GM19023 (cell line): ENCODE measurements at regions not wholly inside any gene's neighbourhood (a gene's known extent, or its start where the extent isn't known, plus 50 kb on each side); places are given as distances from the start of the nearest gene placed in this dataset.
"Not testable (repeated sequence)": the region's sequence is repeated elsewhere in the genome, so short reads cannot be mapped to it uniquely, and the experiment has no call there.

ENCODE experiments used
- ATAC-seq: cut with Tn5 transposase; IDR thresholded peaks from one replicate; pipeline ENCODE4 v1.9.1; 2021; ENCODE audit warnings: mild to moderate bottlenecking, moderate library complexity; ENCODE audit not compliant: unreplicated experiment

DNA sequence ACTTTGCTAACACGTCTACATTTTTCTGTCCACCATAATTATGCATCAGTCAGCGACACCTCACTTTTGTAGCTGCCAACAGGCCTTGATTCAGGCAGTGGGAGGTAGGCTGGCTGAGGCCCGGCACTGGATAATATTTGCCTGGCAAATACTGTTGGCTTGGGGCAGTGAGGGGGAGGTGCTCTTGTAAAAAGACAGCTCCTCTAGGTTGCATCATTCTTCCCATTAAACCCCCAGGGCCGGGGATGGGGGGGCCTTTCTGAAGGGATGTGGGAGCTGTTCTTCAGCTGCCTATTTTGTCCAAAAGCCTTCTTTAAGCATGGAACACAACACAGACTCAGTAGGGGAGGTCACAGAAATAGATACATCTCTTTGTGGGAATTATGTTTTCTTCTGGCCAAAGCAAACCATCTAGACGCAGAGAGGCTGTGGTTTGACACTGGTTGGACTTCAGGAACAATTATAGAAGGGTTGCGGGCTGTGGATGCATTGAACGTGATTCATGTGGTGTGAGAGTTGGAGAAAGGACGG is 338.3 kb upstream of the NT5E start:
- no peak for ATAC-seq

DNA sequence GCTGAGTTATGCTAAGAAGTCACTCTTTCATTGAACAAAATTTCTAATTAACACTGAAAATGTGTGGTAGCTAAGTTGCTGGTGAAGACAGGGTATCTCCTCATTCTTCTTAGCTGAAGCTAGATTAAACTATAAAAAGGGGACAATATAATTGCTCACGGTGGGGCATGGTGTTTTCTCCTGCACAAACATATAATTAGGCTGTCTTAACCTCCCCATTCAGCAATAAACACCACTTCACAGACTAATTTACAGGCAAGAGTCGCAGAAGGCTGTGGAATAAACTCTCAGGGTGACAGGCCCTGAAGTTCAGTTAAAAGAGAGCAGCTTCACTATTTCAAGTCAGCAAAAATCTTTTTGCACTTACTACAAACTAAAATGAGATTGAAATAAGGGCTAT is 338.9 kb upstream of the NT5E start:
- no peak for ATAC-seq

DNA sequence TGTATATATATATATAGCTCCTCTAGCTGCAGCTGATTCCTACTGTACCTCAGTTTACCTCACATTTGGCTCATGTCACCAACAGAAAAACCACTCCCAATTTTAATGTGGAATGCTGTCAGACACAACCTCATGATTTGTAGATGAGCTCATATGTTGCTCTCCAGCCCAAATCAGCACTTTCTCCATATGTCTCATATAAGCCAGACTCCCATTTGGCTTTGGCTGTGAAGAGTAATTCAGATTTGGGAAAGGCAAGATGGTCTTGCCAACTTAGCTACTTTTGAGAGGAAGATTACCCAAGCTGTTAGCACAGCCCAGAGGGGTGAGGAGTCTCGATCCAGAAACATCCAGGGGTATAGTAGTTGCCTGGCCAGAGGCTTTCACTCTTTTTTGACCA is 342.2 kb upstream of the NT5E start:
- no peak for ATAC-seq

DNA sequence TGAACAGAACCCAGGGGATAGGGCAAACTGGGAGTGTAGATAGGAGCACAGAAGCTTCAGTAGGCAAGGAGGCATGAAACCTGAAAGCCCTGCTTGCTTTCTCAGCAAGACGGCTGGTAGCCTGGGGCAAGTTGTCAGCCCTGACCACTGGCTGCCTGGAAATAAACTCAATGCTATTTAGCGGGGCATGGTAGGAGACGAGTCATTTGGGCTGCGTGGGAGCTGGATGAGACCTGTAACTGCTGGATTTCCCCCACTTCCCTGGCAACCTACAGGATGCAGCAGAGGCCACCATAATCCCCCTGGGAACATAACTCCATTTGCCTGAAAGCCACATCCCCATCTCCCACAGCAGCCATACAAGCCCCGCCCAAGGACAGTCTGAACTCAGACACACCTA is 332.6 kb upstream of the TBX18 start:
- no peak for ATAC-seq

DNA sequence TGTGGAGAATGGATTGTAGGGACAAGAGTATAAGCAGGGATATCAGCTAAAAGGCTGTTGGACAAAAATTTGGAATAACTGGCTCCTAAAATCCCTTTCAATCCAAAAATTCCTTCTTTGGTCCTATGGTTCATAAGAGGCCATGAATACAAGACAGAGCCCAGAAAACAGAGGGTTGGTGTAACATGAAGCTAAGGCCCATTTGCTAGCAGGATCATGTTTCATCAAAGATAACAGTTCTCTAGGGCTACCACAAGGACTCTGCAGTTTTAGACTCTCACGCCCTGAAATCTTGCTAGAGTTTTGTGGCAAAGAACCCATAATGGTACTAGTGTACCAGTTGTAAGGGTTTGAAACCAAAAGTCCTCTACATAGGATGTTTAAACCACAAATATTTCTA is 327.8 kb upstream of the TBX18 start:
- ATAC-seq, result no peak

DNA sequence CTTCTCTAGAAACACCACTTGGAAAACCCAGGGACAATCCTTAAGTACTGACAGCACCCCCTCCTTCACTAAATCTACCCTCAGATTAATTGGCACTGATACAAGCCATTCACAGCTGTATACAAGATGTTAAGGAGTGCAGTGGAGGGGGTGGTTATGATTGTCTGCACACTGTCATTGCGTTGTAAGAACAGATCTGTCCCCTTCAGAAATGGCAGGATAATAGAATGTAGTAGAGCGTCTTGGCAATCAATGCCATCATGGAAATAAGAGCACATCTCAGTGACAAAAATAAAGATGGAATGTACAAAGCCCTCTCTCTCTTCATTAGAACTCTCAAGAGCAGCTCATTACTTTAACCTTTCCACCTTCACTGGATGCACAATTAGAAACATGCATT is 324.9 kb upstream of the TBX18 start:
- ATAC-seq, result no peak

DNA sequence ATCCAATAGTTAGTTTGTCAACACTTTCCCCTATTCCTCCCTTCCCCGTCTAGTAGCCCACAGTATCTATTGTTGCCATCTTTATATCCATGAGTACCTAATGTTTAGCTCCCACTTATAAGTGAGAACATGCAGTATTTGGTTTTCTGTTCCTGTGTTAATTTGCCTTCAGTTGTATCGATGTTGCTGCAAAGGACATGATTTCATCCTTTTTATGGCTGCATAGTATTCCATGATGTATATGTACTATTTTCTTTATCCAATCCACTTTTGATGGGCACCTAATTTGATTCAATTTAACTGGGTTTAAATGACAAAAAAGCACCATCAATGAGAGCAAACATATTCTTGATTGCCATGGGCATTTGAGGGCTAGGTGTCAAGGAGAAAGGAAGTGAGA is 321.5 kb upstream of the TBX18 start:
- ATAC-seq, result no peak

DNA sequence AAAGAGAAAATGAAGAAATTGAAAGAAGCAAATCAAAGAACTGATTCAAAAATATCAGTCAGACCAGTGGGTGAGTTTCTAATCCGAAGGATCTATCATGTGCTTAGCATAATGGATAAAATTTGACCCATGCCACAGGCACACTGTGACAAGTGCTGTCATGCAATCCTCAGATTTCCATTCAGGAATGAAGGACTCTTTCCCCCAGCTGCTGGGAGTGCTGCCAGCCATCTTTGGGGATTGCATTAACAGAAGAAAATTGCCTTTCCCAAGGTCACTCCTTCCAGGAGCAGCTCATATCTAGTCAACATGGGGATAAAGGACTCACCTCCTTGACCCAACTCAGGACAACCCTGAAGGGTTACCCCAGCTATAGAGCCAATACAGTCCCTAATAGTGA is 316.7 kb upstream of the TBX18 start:
- ATAC-seq, result no peak

DNA sequence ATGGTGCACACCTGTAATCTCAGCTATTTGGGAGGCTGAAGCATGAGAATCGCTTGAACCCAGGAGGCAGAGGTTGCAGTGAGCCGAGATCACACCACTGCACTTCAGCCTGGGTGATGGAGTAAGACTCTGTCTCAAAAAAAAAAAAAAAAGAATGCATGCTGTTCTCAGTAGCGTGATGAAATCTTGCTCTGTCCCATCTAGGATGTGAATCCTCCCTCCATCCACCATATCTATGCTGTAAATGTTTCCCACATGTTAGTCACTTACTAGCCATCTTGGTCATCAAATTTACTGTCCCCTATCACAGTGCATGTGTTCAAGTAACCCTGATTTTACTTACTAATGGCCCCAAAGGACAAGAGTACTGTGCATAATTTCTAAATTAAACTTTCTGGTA is 315.4 kb upstream of the TBX18 start:
- ATAC-seq, result no peak

DNA sequence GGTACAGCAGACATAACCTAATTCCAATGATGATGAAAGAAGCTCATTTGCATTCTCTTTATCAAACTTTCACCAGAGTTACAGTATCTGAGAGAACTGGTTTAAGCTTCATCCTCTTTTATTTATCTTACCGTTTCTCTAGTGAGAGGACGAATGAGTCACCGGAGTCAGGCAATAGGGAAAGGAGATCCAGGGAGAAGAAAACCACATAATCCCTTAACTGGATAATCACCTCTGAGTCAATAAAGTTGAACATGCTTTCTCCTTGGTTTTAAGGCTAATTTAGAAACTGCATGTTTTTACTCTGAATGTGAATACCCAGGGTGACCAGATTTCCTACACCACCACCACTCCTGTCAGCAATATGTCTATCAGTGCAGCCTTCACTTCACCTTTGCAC is 313.7 kb upstream of the TBX18 start:
- ATAC-seq, result no peak

DNA sequence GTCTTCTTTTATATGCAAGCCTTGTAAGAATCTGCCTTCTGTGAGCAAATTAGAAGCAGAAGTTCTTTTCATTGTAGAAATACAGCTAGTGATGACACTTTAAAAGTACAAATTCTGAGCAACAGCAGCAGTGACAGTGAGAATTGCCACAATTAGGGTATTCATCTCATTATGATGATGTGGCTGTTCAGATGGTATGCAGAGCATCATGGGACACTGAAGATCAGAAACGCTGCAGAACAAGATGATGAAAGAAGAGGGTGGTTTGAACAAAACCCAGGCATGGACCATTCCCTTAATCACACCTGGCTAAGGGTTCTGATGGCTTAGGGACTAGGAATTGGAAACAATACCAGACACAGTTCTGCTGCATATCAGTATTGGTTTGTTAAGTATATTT is 312.7 kb upstream of the TBX18 start:
- no peak for ATAC-seq

DNA sequence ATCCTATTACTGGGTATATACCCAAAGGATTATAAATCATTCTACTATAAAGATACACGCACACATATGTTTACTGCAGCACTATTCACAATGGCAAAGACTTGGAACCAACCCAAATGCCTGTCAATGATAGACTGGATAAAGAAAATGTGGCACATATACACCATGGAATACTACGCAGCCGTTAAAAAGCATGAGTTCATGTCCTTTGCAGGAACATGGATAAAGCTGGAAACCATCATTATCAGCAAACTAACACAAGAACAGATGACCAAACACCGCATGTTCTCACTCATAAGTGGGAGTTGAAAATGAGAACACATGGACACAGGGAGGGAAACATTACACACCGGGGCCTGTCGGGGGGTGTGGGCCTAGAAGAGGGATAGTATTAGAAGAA is 307.4 kb upstream of the TBX18 start:
- not testable (repeated sequence) for ATAC-seq

DNA sequence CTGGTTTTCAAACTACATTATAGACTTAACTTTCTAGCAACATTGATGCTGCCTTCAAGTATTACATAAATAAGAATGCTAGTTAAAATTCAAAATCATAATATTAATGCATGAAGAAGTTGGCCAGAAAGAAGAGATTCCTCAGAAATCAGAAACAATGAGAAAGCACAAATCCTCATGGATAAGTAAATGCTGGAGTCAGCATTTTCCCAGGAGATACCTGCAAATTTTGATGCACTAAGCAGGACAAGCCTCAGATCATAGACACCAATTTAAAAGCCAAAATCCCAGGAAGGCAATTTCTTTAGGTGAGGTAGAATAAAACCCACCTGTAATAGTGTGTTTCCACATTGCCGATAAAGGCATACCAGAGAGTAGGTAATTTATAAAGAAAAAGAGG is 305.2 kb upstream of the TBX18 start:
- ATAC-seq, result no peak

DNA sequence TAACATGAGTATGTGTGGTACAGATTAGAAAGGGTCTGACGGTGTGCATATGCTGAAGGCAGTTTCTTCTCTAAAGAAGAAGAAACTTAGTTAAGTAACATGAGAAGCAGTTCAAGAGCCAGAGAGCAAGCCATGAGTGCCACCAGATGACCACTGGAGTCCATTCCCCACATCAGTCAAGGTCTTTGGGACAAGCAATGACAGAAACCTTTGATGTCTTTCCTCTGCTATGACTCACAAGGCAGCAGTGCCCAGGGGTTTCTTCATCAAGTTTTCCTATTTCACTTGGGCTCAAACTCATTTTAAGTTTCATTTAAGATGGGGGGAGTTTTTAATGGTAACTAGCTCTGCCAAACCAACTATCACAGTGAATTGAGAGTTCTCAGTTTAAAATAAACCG is 303.8 kb upstream of the TBX18 start:
- ATAC-seq, result no peak

DNA sequence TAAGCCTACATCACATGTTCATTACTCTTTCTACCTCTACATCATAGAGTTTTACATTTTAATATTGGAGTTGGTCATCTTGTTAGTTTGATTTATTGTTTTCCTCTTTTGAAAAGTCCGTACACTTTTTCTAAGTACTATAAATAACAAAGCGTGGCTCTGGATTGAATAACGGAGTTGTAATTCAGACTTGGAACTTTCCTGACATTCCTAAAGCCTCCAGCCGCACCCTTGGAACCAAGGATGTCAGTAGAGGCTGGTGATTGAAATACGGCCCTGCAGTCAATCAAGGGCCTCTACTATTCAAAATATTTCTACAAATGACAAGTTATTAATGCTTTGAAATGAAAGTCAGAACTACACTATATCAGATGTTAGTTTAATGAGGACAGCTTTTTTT is 301.9 kb upstream of the TBX18 start:
- ATAC-seq, result no peak

DNA sequence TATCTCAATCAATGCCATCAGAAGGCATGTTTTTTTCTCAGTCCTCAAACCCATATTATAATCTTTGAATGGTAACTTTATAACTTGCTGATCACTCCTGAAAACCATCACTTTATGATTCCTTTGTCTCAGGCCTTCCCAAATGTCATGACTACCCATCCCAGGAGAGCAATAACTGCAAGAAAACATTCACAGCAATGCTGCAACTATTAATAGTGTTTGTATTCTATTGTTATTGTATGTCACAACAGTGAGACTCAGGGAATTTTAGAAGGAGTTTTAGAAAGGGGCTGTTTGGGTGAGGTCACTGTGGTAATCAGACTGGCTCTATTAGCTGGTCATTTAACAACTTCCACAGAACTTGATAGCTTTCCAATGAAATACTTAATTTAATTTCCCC is 301.4 kb upstream of the TBX18 start:
- ATAC-seq, result no peak

DNA sequence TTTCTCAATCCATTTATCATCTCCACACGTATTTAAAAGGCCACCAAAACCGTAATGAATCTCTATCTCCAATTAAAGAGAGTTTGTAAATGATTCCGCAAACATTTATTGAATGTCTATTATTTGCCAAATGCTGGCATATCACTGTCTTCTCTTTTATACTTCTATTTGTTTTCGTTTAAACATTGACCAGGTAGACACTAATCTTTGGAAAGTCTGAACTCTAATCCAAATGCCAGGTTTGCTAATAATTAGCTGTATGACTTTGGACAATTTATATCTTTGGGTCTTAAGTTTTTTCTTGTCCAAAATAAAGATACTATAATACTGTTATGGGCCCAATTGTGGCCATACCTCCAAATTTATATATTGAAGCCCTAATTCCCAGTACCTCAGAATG is 299.2 kb upstream of the TBX18 start:
- no peak for ATAC-seq

DNA sequence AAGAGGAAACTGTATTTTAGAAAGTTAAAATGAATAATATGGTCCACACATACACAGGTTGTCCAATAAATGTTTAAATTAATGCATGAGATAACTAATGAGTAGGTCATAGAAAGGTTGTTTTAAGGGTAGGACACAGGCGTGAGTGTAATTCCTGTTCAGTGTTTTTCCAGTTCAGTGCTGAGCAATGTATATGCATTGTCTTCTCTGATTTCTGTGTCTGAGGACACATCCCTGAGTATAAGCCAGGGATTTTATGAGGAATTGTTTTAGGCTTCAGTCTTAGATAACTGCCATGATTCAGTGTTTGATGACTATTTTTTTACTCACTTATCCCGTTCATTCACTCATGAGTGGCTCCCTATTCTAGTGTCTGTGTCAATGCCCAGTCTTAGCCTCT is 298.5 kb upstream of the TBX18 start:
- ATAC-seq, result no peak

DNA sequence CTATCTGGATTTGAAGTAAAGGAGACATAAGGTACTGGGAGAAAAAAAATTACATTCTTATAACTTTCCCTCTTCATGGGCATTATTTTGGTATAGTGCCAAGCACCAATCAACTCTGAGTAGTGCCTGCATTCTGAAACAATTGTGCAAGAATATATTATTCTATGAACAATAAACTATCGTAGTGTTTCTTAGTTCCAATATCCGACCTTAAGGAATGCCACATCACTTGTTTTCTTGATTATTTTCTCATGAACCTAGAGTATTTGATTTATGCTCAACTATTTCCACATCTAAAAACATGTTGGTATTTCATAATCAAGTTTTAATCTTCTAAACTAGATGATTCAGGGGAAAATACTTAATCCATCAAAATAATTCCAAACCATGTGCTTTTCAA is 294.4 kb upstream of the TBX18 start:
- ATAC-seq, result no peak

DNA sequence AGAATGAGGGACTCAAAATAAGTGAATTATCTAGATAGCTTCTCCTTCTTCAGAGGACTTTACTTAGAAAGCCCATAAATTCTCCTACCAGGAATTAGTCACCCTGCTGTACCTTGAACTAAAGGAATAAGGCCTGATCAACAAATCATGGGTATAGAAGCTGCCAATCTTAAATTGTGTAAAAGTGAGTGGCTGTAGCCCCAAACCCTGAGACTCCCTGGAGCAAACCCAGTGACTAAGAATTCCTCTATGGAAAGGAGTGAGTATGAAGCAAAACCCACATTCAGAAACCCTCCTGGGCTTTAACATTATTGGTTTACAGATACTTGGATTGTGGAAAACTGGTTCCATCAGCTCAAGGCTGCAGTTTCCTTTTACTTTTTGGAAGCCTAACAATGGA is 285.8 kb upstream of the TBX18 start:
- ATAC-seq, result no peak

DNA sequence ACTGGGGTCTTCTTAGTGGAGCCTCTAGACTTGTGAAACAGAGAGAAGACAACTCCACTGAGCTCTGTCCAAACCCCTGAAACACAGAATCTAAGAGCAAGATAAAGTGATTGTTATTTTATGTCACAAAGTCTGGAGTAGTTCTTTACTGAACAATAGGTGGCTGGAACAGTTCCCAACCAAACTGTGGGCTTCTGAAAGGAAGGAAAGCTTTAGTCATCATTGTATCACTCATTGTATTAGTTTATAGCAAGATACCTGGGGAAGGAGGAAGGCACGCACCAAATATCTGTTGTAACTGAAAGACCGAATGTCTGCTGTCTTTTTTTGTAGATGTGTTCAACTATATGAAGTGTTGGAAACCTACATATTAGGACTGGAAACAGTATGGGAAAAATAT is 284.9 kb upstream of the TBX18 start:
- no peak for ATAC-seq

DNA sequence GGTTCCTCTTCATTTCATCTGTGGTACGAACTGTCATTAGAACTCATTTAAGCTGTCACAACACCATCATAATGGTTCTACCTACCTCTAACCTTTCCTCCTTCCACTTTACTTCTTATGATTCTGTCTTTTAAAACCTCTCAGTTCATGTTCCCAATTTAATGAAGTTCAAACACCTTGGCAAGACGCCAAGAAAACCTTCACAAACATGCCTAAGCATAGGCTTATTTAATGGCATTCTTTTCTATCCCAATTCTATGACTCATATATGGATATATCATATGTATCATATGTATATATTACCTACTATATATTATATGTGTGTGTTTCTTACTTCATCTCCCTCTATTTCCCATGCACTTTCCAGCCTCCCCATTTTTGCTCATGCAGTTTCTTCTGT is 283.4 kb upstream of the TBX18 start:
- no peak for ATAC-seq

DNA sequence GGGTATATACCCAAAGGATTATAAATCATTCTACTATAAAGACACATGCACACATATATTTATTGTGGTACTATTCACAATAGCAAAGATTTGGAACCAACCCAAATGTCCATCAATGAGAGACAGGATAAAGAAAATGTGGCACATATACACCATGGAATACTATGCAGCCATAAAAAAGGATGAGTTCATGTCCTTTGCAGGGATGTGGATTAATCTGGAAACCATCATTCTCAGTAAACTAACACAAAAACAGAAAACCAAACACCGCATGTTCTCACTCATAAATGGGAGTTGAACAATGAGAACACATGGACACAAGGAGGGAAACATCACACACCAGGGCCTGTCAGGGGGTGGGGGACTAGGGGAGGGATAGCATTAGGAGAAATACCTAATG is 281.4 kb upstream of the TBX18 start:
- not testable (repeated sequence) for ATAC-seq

DNA sequence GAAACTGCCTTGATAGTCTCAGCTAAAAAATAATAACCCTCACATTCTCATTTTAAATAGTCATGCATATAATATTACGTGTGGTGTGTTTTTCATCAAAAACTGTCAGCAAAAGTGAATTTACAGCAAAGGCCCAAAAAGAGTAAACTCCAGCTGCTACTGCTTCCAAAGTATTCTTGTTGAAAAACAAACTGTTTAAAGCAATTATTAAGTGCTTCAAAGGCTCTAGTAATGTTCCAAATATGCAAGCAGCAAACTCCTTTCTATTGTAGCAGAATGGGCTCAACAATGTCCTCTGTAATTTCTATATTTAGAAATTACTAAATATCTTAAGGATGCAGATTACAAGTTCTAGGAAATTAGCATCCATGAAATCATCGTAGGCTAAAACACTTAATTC is 280.0 kb upstream of the TBX18 start:
- no peak for ATAC-seq
